AG09319 (cell line): ENCODE measurements at regions not wholly inside any gene's neighbourhood (a gene's known extent, or its start where the extent isn't known, plus 50 kb on each side); places are given as distances from the start of the nearest gene placed in this dataset.

ENCODE experiments used
- DNase-seq: peaks from one replicate; pipeline ENCODE4 v3.0.0-alpha.2; 2010; ENCODE audit warnings: low read depth; ENCODE audit errors: extremely low read depth
- CTCF ChIP-seq: IDR thresholded peaks from 2 replicates; pipeline ENCODE4 v1.5.1; 2011; ENCODE audit warnings: low read depth, mild to moderate bottlenecking, inconsistent platforms, low read length, moderate library complexity

GRCh38 chr3:72143966-72144717 is 359.2 kb upstream of the PROK2 start:
- no peak for TF ChIP-seq CTCF
- DNase-seq, result no peak

- no peak for DNase-seq
Observed at GRCh38 chr3:72143322-72143721, 358.4 kb upstream of the PROK2 start.

GRCh38 chr3:72142028-72142427 is 357.1 kb upstream of the PROK2 start:
- no peak for DNase-seq
- TF ChIP-seq CTCF, result no peak

More at GRCh38 chr3:72143322-72143721, 358.4 kb upstream of the PROK2 start:
- TF ChIP-seq CTCF, result no peak

- TF ChIP-seq CTCF, result no peak
- no peak for DNase-seq
Observed at GRCh38 chr3:72141264-72141663, 356.3 kb upstream of the PROK2 start.

GRCh38 chr3:72139316-72139715 is 354.4 kb upstream of the PROK2 start:
- no peak for TF ChIP-seq CTCF
- no peak for DNase-seq

- DNase-seq, result no peak
- TF ChIP-seq CTCF, result no peak
Observed at GRCh38 chr3:72137865-72138861, 353.2 kb upstream of the PROK2 start.

GRCh38 chr3:72135636-72136035 is 350.7 kb upstream of the PROK2 start:
- no peak for TF ChIP-seq CTCF
- DNase-seq, result no peak
